Ishikawa (cell line): ENCODE measurements at regions not wholly inside any gene's neighbourhood (a gene's known extent, or its start where the extent isn't known, plus 50 kb on each side); places are given as distances from the start of the nearest gene placed in this dataset.

Source experiments
- CEBPB ChIP-seq: IDR thresholded peaks from 2 replicates; pipeline ENCODE4 v1.6.1; 2012
- CREB1 ChIP-seq: IDR thresholded peaks from 2 replicates; pipeline ENCODE4 v1.6.1; 2012; ENCODE audit warnings: low read depth
- EGR1 ChIP-seq: IDR thresholded peaks from 2 replicates; pipeline ENCODE4 v1.6.1; 2012
- EP300 ChIP-seq: IDR thresholded peaks from 2 replicates; pipeline ENCODE4 v1.6.1; 2012; ENCODE audit warnings: borderline replicate concordance
- FOXM1 ChIP-seq: IDR thresholded peaks from 2 replicates; pipeline ENCODE4 v1.6.1; 2012; ENCODE audit warnings: low read depth, borderline replicate concordance
- MAX ChIP-seq: IDR thresholded peaks from 2 replicates; pipeline ENCODE4 v1.6.1; 2012
- NFIC ChIP-seq: IDR thresholded peaks from 2 replicates; pipeline ENCODE4 v1.6.1; 2012
- RAD21 ChIP-seq: IDR thresholded peaks from 2 replicates; pipeline ENCODE4 v1.6.1; 2012; ENCODE audit warnings: low read depth
- TAF1 ChIP-seq: IDR thresholded peaks from 2 replicates; pipeline ENCODE4 v1.6.1; 2012; ENCODE audit warnings: low read depth, mild to moderate bottlenecking
- TCF12 ChIP-seq: IDR thresholded peaks from 2 replicates; pipeline ENCODE4 v1.6.1; 2012; ENCODE audit warnings: low read depth
- TEAD4 ChIP-seq: IDR thresholded peaks from 2 replicates; pipeline ENCODE4 v1.6.1; 2012
- YY1 ChIP-seq: IDR thresholded peaks from 2 replicates; pipeline ENCODE4 v1.6.1; 2012; ENCODE audit warnings: low read depth
- ZBTB7A ChIP-seq: IDR thresholded peaks from 2 replicates; pipeline ENCODE4 v1.6.1; 2012; ENCODE audit warnings: low read depth
- TF ChIP-seq, protein P1 (sequence below): IDR thresholded peaks from 2 replicates; pipeline ENCODE4 v1.6.1; 2012
- TF ChIP-seq, protein P2 (sequence below): IDR thresholded peaks from 2 replicates; pipeline ENCODE4 v1.6.1; 2012; ENCODE audit warnings: low read depth, mild to moderate bottlenecking

- TF ChIP-seq MAX (no peak), EGR1 (no peak), RAD21 (no peak), EP300 (no peak)
Observed at GRCh38 chr9:135007601-135008000, 79.9 kb upstream of the OLFM1 start.

- TF ChIP-seq TEAD4: no peak
- TF ChIP-seq, protein P1, sequence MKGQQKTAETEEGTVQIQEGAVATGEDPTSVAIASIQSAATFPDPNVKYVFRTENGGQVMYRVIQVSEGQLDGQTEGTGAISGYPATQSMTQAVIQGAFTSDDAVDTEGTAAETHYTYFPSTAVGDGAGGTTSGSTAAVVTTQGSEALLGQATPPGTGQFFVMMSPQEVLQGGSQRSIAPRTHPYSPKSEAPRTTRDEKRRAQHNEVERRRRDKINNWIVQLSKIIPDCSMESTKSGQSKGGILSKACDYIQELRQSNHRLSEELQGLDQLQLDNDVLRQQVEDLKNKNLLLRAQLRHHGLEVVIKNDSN: no peak
- TF ChIP-seq CREB1: no peak
- no peak for TF ChIP-seq EGR1
- TF ChIP-seq MAX: no peak
- no peak for TF ChIP-seq CEBPB
- TF ChIP-seq TAF1: no peak
- no peak for TF ChIP-seq FOXM1
- TF ChIP-seq ZBTB7A: no peak
- no peak for TF ChIP-seq EP300
- no peak for TF ChIP-seq YY1
Observed at GRCh38 chr9:135008416-135008815, 79.1 kb upstream of the OLFM1 start.

DNA sequence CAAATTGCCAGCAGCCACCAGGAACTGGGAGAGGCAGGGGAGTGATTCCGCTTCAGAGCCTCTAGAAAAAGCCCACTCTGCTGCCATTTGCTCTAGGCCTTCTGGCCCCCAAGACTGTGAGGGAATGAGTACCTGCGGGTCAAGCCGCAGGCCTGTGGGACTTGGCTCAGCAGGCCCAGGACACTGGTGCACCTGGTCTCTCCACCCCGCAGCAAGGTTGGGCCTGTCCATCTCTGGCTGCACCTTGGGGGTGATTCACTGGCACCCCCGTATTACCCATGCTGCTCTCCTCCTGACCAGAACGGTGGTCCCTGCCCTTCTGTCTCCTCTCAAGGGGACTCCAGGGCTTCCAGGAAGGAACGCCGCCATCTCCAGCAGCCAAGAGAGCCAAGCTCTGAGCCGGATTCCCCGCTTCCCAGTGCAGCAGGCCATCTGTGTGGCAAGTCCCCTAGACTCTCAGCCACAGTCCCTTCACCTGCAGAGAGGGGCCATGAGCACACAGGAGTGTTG, 78.4 kb upstream of the OLFM1 start:
- TF ChIP-seq EGR1: no peak
- TF ChIP-seq EP300: no peak
- no peak for TF ChIP-seq NFIC
- TF ChIP-seq TCF12: no peak
- TF ChIP-seq, protein P1: no peak
- TF ChIP-seq RAD21: no peak
- TF ChIP-seq ZBTB7A: no peak
- no peak for TF ChIP-seq TEAD4

- no peak for TF ChIP-seq RAD21
- TF ChIP-seq CREB1: no peak
Observed at GRCh38 chr9:135009794-135010585, 77.5 kb upstream of the OLFM1 start.

DNA sequence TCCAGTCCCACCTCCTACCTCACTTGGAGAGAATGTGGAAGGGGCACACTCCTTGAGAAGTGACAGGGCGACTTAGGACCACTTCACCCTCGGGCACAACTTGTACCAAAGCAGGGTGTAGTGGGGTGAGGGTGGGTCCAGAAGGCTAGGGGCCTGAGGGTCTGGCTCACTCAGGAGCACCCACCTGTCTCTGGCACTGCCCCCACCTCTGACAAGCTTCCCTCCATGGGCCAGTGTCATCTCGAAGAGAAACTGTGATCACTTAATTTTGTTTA, 76.9 kb upstream of the OLFM1 start:
- TF ChIP-seq ZBTB7A (no peak), TCF12 (no peak), NFIC (no peak), MAX (no peak), CREB1 (no peak), CEBPB (no peak), YY1 (no peak)
- TF ChIP-seq, protein P1: no peak

GRCh38 chr9:135010921-135011320, 76.5 kb upstream of the OLFM1 start:
- no peak for TF ChIP-seq EGR1

GRCh38 chr9:135012166-135012565, 75.3 kb upstream of the OLFM1 start:
- no peak for TF ChIP-seq RAD21
- TF ChIP-seq, protein P1: no peak
- no peak for TF ChIP-seq TAF1
- no peak for TF ChIP-seq ZBTB7A
- TF ChIP-seq TCF12: no peak
- TF ChIP-seq, protein P2, sequence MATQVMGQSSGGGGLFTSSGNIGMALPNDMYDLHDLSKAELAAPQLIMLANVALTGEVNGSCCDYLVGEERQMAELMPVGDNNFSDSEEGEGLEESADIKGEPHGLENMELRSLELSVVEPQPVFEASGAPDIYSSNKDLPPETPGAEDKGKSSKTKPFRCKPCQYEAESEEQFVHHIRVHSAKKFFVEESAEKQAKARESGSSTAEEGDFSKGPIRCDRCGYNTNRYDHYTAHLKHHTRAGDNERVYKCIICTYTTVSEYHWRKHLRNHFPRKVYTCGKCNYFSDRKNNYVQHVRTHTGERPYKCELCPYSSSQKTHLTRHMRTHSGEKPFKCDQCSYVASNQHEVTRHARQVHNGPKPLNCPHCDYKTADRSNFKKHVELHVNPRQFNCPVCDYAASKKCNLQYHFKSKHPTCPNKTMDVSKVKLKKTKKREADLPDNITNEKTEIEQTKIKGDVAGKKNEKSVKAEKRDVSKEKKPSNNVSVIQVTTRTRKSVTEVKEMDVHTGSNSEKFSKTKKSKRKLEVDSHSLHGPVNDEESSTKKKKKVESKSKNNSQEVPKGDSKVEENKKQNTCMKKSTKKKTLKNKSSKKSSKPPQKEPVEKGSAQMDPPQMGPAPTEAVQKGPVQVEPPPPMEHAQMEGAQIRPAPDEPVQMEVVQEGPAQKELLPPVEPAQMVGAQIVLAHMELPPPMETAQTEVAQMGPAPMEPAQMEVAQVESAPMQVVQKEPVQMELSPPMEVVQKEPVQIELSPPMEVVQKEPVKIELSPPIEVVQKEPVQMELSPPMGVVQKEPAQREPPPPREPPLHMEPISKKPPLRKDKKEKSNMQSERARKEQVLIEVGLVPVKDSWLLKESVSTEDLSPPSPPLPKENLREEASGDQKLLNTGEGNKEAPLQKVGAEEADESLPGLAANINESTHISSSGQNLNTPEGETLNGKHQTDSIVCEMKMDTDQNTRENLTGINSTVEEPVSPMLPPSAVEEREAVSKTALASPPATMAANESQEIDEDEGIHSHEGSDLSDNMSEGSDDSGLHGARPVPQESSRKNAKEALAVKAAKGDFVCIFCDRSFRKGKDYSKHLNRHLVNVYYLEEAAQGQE: no peak
- no peak for TF ChIP-seq MAX
- TF ChIP-seq FOXM1: no peak
- no peak for TF ChIP-seq EGR1
